Karpas-422 (cell line): ENCODE measurements at regions not wholly inside any gene's neighbourhood (a gene's known extent, or its start where the extent isn't known, plus 50 kb on each side); places are given as distances from the start of the nearest gene placed in this dataset.

Experiments used
- DNase-seq: peaks from one replicate; pipeline ENCODE4 v3.0.0-alpha.2; 2015
- H2AFZ ChIP-seq: fragments of 200-600 bp; sonication (generic); 2 replicates; pipeline ENCODE4 v1.6.1; 2014; ENCODE audit warnings: antibody characterized with exemption, low read length, mixed read lengths
- H3K27ac ChIP-seq: fragments of 200-600 bp; sonication (generic); 2 replicates; pipeline ENCODE4 v1.5.1; 2014; ENCODE audit warnings: mild to moderate bottlenecking, low read length, moderate library complexity
- H3K27me3 ChIP-seq: fragments of 200-600 bp; sonication (generic); 2 replicates; pipeline ENCODE4 v1.6.1; 2014; ENCODE audit warnings: low read length, mixed read lengths
- H3K36me3 ChIP-seq: fragments of 200-600 bp; sonication (generic); 2 replicates; pipeline ENCODE4 v1.6.1; 2014; ENCODE audit warnings: low read length, mixed read lengths; ENCODE audit not compliant: insufficient read depth
- H3K4me1 ChIP-seq: fragments of 200-600 bp; sonication (generic); 2 replicates; pipeline ENCODE4 v1.6.1; 2014; ENCODE audit warnings: mild to moderate bottlenecking, low read length, mixed read lengths
- H3K4me2 ChIP-seq: fragments of 200-600 bp; sonication (generic); 2 replicates; pipeline ENCODE4 v1.6.1; 2014; ENCODE audit warnings: low read length, low read depth, mild to moderate bottlenecking; ENCODE audit not compliant: poor library complexity, severe bottlenecking
- H3K4me3 ChIP-seq: fragments of 200-600 bp; sonication (generic); 2 replicates; pipeline ENCODE4 v1.5.1; 2014; ENCODE audit warnings: mild to moderate bottlenecking, antibody characterized with exemption, low read length, mixed read lengths
- H3K79me2 ChIP-seq: fragments of 200-600 bp; sonication (generic); 2 replicates; pipeline ENCODE4 v1.6.1; 2014; ENCODE audit warnings: mild to moderate bottlenecking, low read length, mixed read lengths
- H3K9ac ChIP-seq: fragments of 200-600 bp; sonication (generic); 2 replicates; pipeline ENCODE4 v1.6.0; 2014; ENCODE audit warnings: low read length
- H3K9me2 ChIP-seq: fragments of 200-600 bp; sonication (generic), shearing (Covaris generic); replicated peaks from 2 replicates; pipeline ENCODE4 v1.6.0; 2014; ENCODE audit warnings: mild to moderate bottlenecking, low read length, moderate library complexity; ENCODE audit not compliant: insufficient read depth
- H3K9me3 ChIP-seq: fragments of 300-700, 200-600 bp; sonication (generic); 2 replicates; pipeline ENCODE4 v1.6.1; 2014; ENCODE audit warnings: low read length, mixed read lengths
- H4K20me1 ChIP-seq: fragments of 200-600 bp; sonication (generic); 2 replicates; pipeline ENCODE4 v1.6.1; 2014; ENCODE audit warnings: mild to moderate bottlenecking, antibody characterized with exemption, low read length, low read depth; ENCODE audit not compliant: insufficient read depth

- Histone ChIP-seq H2AFZ (no peak overlapping the region), H3K9ac (no peak overlapping the region), H3K27me3 (no peaks in the 10 kb centered on the region), H3K9me2 (no peaks in the 10 kb centered on the region), H3K79me2 (no peaks in the 10 kb centered on the region), H3K9me3 (0 out of 2 replicates have a peak, but pooled peaks cover 5% of the 10 kb centered on the region), H3K4me2 (no peak overlapping the region), H3K4me1 (no peaks in the 10 kb centered on the region), H3K36me3 (no peaks in the 10 kb centered on the region), H3K27ac (no peak overlapping the region), H3K4me3 (no peak overlapping the region), H4K20me1 (no peaks in the 10 kb centered on the region)
- no peak for DNase-seq
Observed at GRCh38 chr3:88957711-88958439, 149.5 kb upstream of the EPHA3 start.

GRCh38 chr3:88960019-88960418 is 147.4 kb upstream of the EPHA3 start:
- Histone ChIP-seq H3K4me2 (no peak overlapping the region), H3K4me3 (no peak overlapping the region), H3K79me2 (no peaks in the 10 kb centered on the region), H2AFZ (no peak overlapping the region), H3K9ac (no peak overlapping the region), H3K36me3 (no peaks in the 10 kb centered on the region), H4K20me1 (no peaks in the 10 kb centered on the region), H3K9me3 (no peaks in the 10 kb centered on the region), H3K27me3 (no peaks in the 10 kb centered on the region), H3K27ac (no peak overlapping the region), H3K9me2 (no peaks in the 10 kb centered on the region), H3K4me1 (no peaks in the 10 kb centered on the region)
- DNase-seq: no peak

- no peaks in the 10 kb centered on the region for H3K36me3 ChIP-seq
- H4K20me1 ChIP-seq: no peaks in the 10 kb centered on the region
- H3K4me1 ChIP-seq: no peaks in the 10 kb centered on the region
- H3K9me3 ChIP-seq: no peaks in the 10 kb centered on the region
- H3K9ac ChIP-seq: no peak overlapping the region
- no peak overlapping the region for H3K4me2 ChIP-seq
- no peaks in the 10 kb centered on the region for H3K9me2 ChIP-seq
- H3K79me2 ChIP-seq: no peaks in the 10 kb centered on the region
- no peak overlapping the region for H3K27ac ChIP-seq
- no peak overlapping the region for H3K4me3 ChIP-seq
- no peaks in the 10 kb centered on the region for H3K27me3 ChIP-seq
- H2AFZ ChIP-seq: no peak overlapping the region
- no peak for DNase-seq
Observed at GRCh38 chr3:88963003-88963402, 144.4 kb upstream of the EPHA3 start.

GRCh38 chr3:88979760-88980159 is 127.7 kb upstream of the EPHA3 start:
- no peaks in the 10 kb centered on the region for H3K36me3 ChIP-seq
- H3K27ac ChIP-seq: no peak overlapping the region
- H3K9me2 ChIP-seq: no peaks in the 10 kb centered on the region
- H3K4me3 ChIP-seq: no peak overlapping the region
- no peaks in the 10 kb centered on the region for H4K20me1 ChIP-seq
- no peak for DNase-seq
- no peaks in the 10 kb centered on the region for H3K27me3 ChIP-seq
- H3K79me2 ChIP-seq: no peaks in the 10 kb centered on the region
- H3K9me3 ChIP-seq: peaks cover 15% of the 10 kb centered on the region; the same call in 1 of the 2 replicates
- H3K9ac ChIP-seq: no peak overlapping the region
- H3K4me2 ChIP-seq: no peak overlapping the region
- no peaks in the 10 kb centered on the region for H3K4me1 ChIP-seq
- H2AFZ ChIP-seq: no peak overlapping the region

- Histone ChIP-seq H3K79me2 (no peaks in the 10 kb centered on the region), H3K9me3 (peaks cover 12% of the 10 kb centered on the region; the same call in 1 of the 2 replicates), H3K4me2 (no peak overlapping the region), H3K9me2 (no peaks in the 10 kb centered on the region), H3K27ac (no peak overlapping the region), H3K27me3 (no peaks in the 10 kb centered on the region), H3K4me1 (no peaks in the 10 kb centered on the region), H3K4me3 (no peak overlapping the region), H3K36me3 (no peaks in the 10 kb centered on the region), H4K20me1 (no peaks in the 10 kb centered on the region), H2AFZ (no peak overlapping the region), H3K9ac (no peak overlapping the region)
- DNase-seq: no peak
Observed at GRCh38 chr3:88983458-88983857, 124.0 kb upstream of the EPHA3 start.

- Histone ChIP-seq H2AFZ (no peak overlapping the region), H3K4me2 (no peak overlapping the region), H3K27ac (no peak overlapping the region), H3K4me3 (no peak overlapping the region), H3K9me3 (peaks cover 12% of the 10 kb centered on the region), H3K9ac (no peak overlapping the region), H3K4me1 (no peaks in the 10 kb centered on the region), H3K79me2 (no peaks in the 10 kb centered on the region), H3K27me3 (no peaks in the 10 kb centered on the region), H3K9me2 (no peaks in the 10 kb centered on the region), H4K20me1 (no peaks in the 10 kb centered on the region), H3K36me3 (no peaks in the 10 kb centered on the region)
- no peak for DNase-seq
Observed at GRCh38 chr3:88984256-88984655, 123.2 kb upstream of the EPHA3 start.

GRCh38 chr3:88984832-88985231 is 122.6 kb upstream of the EPHA3 start:
- Histone ChIP-seq H3K27ac (no peak overlapping the region), H4K20me1 (no peaks in the 10 kb centered on the region), H3K9me2 (no peaks in the 10 kb centered on the region), H3K27me3 (no peaks in the 10 kb centered on the region), H3K4me1 (no peaks in the 10 kb centered on the region), H3K4me2 (no peak overlapping the region), H3K36me3 (no peaks in the 10 kb centered on the region), H3K79me2 (no peaks in the 10 kb centered on the region), H3K9ac (no peak overlapping the region), H3K9me3 (peaks cover 12% of the 10 kb centered on the region), H2AFZ (no peak overlapping the region), H3K4me3 (no peak overlapping the region)
- DNase-seq: no peak

- H2AFZ ChIP-seq: no peak overlapping the region
- no peaks in the 10 kb centered on the region for H3K27me3 ChIP-seq
- H3K4me3 ChIP-seq: no peak overlapping the region
- H3K4me1 ChIP-seq: no peaks in the 10 kb centered on the region
- H3K27ac ChIP-seq: no peak overlapping the region
- H3K4me2 ChIP-seq: no peak overlapping the region
- no peaks in the 10 kb centered on the region for H3K79me2 ChIP-seq
- H4K20me1 ChIP-seq: no peaks in the 10 kb centered on the region
- H3K9me3 ChIP-seq: peaks cover 12% of the 10 kb centered on the region
- DNase-seq: no peak
- H3K9ac ChIP-seq: no peak overlapping the region
- H3K36me3 ChIP-seq: no peaks in the 10 kb centered on the region
- H3K9me2 ChIP-seq: no peaks in the 10 kb centered on the region
Observed at GRCh38 chr3:88985491-88985890, 121.9 kb upstream of the EPHA3 start.
